HEK293 (cell line): ENCODE measurements at regions not wholly inside any gene's neighbourhood (a gene's known extent, or its start where the extent isn't known, plus 50 kb on each side); places are given as distances from the start of the nearest gene placed in this dataset.

Experiments used
- HOXC10 ChIP-seq: sonication (generic); formaldehyde crosslinking; IDR thresholded peaks from 2 replicates; pipeline ENCODE4 v1.8.1; 2023; ENCODE audit warnings: mild to moderate bottlenecking, missing genetic modification reagents
- HOXD13 ChIP-seq: sonication (generic); formaldehyde crosslinking; IDR thresholded peaks from 2 replicates; pipeline ENCODE4 v1.8.0; 2022; ENCODE audit warnings: missing genetic modification reagents, borderline replicate concordance
- MYNN ChIP-seq: fragments of 450-650 bp; formaldehyde crosslinking; IDR thresholded peaks from 2 replicates; pipeline ENCODE4 v1.5.1; 2016; ENCODE audit warnings: missing biosample characterization, missing genetic modification characterization, borderline replicate concordance
- YY1 ChIP-seq: fragments of 450-650 bp; formaldehyde crosslinking; IDR thresholded peaks from 2 replicates; pipeline ENCODE4 v1.5.1; 2018; ENCODE audit warnings: missing biosample characterization, missing genetic modification characterization
- ZNF138 ChIP-seq: fragments of 450-650 bp; formaldehyde crosslinking; IDR thresholded peaks from 2 replicates; pipeline ENCODE4 v1.5.1; 2016; ENCODE audit warnings: missing biosample characterization, missing genetic modification characterization, borderline replicate concordance
- ZNF426 ChIP-seq: fragments of 450-650 bp; formaldehyde crosslinking; IDR thresholded peaks from 2 replicates; pipeline ENCODE4 v1.5.1; 2017; ENCODE audit warnings: missing biosample characterization, missing genetic modification characterization, mild to moderate bottlenecking, inconsistent platforms, moderate library complexity
- ZNF510 ChIP-seq: fragments of 450-650 bp; formaldehyde crosslinking; IDR thresholded peaks from 2 replicates; pipeline ENCODE4 v1.5.1; 2018; ENCODE audit warnings: mild to moderate bottlenecking, missing genetic modification characterization, missing biosample characterization; ENCODE audit not compliant: insufficient replicate concordance
- ZNF530 ChIP-seq: fragments of 450-650 bp; formaldehyde crosslinking; IDR thresholded peaks from 2 replicates; pipeline ENCODE4 v1.5.1; 2016; ENCODE audit warnings: low read depth, missing biosample characterization, missing genetic modification characterization
- ZSCAN16 ChIP-seq: fragments of 450-650 bp; formaldehyde crosslinking; IDR thresholded peaks from 2 replicates; pipeline ENCODE4 v1.5.1; 2016; ENCODE audit warnings: missing biosample characterization, missing genetic modification characterization
- TF ChIP-seq, protein P1 (sequence below): fragments of 450-650 bp; formaldehyde crosslinking; IDR thresholded peaks from 2 replicates; pipeline ENCODE4 v1.5.1; 2016; ENCODE audit warnings: missing biosample characterization, missing genetic modification characterization
- TF ChIP-seq, protein P2 (sequence below): fragments of 450-650 bp; formaldehyde crosslinking; IDR thresholded peaks from 2 replicates; pipeline ENCODE4 v1.5.1; 2016; ENCODE audit warnings: missing biosample characterization, missing genetic modification characterization
- TF ChIP-seq, protein P3 (sequence below): fragments of 450-650 bp; formaldehyde crosslinking; IDR thresholded peaks from 2 replicates; pipeline ENCODE4; 2016; ENCODE audit warnings: missing biosample characterization, missing genetic modification characterization
- TF ChIP-seq, protein P4 (sequence below): fragments of 450-650 bp; formaldehyde crosslinking; optimal IDR thresholded peaks from 2 replicates; pipeline ENCODE3; 2016; ENCODE audit warnings: missing biosample characterization, mild to moderate bottlenecking, missing genetic modification characterization
- TF ChIP-seq, protein P5 (sequence below): fragments of 450-650 bp; formaldehyde crosslinking; IDR thresholded peaks from 2 replicates; pipeline ENCODE4 v1.5.1; 2016; ENCODE audit warnings: missing biosample characterization, missing genetic modification characterization

DNA sequence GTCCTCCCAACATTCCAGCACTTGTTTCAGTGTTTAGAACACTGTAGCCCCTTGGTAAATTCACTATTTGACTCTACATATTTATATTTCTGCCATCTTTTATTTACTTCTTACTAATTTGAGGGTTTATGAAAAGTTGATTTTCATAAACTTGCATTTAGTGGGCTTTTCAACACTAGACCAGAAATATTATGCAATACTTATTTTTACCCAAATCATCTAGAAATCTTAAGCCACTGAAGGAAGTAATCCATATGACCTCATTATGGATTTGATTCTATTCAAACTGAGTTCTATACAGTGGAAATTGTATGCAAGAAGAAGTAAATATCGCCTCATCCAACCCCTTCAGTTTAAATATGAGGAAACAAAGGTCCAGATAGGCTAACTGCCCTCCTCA, 92.6 kb upstream of the VRK2 start:
- TF ChIP-seq ZNF138 (tag by site-specific recombination): no peak
- TF ChIP-seq, protein P1, sequence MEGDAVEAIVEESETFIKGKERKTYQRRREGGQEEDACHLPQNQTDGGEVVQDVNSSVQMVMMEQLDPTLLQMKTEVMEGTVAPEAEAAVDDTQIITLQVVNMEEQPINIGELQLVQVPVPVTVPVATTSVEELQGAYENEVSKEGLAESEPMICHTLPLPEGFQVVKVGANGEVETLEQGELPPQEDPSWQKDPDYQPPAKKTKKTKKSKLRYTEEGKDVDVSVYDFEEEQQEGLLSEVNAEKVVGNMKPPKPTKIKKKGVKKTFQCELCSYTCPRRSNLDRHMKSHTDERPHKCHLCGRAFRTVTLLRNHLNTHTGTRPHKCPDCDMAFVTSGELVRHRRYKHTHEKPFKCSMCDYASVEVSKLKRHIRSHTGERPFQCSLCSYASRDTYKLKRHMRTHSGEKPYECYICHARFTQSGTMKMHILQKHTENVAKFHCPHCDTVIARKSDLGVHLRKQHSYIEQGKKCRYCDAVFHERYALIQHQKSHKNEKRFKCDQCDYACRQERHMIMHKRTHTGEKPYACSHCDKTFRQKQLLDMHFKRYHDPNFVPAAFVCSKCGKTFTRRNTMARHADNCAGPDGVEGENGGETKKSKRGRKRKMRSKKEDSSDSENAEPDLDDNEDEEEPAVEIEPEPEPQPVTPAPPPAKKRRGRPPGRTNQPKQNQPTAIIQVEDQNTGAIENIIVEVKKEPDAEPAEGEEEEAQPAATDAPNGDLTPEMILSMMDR: no peak
- TF ChIP-seq, protein P2, sequence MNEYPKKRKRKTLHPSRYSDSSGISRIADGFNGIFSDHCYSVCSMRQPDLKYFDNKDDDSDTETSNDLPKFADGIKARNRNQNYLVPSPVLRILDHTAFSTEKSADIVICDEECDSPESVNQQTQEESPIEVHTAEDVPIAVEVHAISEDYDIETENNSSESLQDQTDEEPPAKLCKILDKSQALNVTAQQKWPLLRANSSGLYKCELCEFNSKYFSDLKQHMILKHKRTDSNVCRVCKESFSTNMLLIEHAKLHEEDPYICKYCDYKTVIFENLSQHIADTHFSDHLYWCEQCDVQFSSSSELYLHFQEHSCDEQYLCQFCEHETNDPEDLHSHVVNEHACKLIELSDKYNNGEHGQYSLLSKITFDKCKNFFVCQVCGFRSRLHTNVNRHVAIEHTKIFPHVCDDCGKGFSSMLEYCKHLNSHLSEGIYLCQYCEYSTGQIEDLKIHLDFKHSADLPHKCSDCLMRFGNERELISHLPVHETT (tag by site-specific recombination): no peak
- TF ChIP-seq HOXC10 (CRISPR knock-in tag): no peak
- no peak for TF ChIP-seq YY1 (tag by site-specific recombination)
- TF ChIP-seq ZNF426 (tag by site-specific recombination): no peak
- TF ChIP-seq ZNF510 (tag by site-specific recombination): no peak
- no peak for TF ChIP-seq ZNF530 (tag by site-specific recombination)
- TF ChIP-seq MYNN (tag by site-specific recombination): no peak
- TF ChIP-seq HOXD13 (CRISPR knock-in tag): no peak
- no peak for TF ChIP-seq ZSCAN16 (tag by site-specific recombination)
- TF ChIP-seq, protein P3, sequence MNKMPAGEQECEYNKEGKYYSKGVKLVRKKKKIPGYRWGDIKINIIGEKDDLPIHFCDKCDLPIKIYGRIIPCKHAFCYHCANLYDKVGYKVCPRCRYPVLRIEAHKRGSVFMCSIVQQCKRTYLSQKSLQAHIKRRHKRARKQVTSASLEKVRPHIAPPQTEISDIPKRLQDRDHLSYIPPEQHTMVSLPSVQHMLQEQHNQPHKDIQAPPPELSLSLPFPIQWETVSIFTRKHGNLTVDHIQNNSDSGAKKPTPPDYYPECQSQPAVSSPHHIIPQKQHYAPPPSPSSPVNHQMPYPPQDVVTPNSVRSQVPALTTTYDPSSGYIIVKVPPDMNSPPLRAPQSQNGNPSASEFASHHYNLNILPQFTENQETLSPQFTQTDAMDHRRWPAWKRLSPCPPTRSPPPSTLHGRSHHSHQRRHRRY: no peak
- TF ChIP-seq, protein P4, sequence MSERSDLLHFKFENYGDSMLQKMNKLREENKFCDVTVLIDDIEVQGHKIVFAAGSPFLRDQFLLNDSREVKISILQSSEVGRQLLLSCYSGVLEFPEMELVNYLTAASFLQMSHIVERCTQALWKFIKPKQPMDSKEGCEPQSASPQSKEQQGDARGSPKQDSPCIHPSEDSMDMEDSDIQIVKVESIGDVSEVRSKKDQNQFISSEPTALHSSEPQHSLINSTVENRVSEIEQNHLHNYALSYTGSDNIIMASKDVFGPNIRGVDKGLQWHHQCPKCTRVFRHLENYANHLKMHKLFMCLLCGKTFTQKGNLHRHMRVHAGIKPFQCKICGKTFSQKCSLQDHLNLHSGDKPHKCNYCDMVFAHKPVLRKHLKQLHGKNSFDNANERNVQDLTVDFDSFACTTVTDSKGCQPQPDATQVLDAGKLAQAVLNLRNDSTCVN (tag by site-specific recombination): no peak
- TF ChIP-seq, protein P5, sequence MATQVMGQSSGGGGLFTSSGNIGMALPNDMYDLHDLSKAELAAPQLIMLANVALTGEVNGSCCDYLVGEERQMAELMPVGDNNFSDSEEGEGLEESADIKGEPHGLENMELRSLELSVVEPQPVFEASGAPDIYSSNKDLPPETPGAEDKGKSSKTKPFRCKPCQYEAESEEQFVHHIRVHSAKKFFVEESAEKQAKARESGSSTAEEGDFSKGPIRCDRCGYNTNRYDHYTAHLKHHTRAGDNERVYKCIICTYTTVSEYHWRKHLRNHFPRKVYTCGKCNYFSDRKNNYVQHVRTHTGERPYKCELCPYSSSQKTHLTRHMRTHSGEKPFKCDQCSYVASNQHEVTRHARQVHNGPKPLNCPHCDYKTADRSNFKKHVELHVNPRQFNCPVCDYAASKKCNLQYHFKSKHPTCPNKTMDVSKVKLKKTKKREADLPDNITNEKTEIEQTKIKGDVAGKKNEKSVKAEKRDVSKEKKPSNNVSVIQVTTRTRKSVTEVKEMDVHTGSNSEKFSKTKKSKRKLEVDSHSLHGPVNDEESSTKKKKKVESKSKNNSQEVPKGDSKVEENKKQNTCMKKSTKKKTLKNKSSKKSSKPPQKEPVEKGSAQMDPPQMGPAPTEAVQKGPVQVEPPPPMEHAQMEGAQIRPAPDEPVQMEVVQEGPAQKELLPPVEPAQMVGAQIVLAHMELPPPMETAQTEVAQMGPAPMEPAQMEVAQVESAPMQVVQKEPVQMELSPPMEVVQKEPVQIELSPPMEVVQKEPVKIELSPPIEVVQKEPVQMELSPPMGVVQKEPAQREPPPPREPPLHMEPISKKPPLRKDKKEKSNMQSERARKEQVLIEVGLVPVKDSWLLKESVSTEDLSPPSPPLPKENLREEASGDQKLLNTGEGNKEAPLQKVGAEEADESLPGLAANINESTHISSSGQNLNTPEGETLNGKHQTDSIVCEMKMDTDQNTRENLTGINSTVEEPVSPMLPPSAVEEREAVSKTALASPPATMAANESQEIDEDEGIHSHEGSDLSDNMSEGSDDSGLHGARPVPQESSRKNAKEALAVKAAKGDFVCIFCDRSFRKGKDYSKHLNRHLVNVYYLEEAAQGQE (tag by site-specific recombination): no peak
